ENCODE measurements at regions not wholly inside any gene's neighbourhood (a gene's known extent, or its start where the extent isn't known, plus 50 kb on each side); places are given as distances from the start of the nearest gene placed in this dataset.
A peak's percentile ranks its signal among the peaks of the same experiment; 100 is the strongest.

- DNase-seq (ENCODE audit: low read depth) (no peak), FAIRE-seq (no peak)
- Histone ChIP-seq H3K36me3 (ENCODE audit: control insufficient read depth, insufficient read depth, low read length) (no peaks in the 10 kb centered on the region), H3K27me3 (ENCODE audit: control insufficient read depth, insufficient read depth, low read length) (no peaks in the 10 kb centered on the region), H3K4me3 (ENCODE audit: low read depth, low read length) (no peak overlapping the region)
- TF ChIP-seq, protein P1, sequence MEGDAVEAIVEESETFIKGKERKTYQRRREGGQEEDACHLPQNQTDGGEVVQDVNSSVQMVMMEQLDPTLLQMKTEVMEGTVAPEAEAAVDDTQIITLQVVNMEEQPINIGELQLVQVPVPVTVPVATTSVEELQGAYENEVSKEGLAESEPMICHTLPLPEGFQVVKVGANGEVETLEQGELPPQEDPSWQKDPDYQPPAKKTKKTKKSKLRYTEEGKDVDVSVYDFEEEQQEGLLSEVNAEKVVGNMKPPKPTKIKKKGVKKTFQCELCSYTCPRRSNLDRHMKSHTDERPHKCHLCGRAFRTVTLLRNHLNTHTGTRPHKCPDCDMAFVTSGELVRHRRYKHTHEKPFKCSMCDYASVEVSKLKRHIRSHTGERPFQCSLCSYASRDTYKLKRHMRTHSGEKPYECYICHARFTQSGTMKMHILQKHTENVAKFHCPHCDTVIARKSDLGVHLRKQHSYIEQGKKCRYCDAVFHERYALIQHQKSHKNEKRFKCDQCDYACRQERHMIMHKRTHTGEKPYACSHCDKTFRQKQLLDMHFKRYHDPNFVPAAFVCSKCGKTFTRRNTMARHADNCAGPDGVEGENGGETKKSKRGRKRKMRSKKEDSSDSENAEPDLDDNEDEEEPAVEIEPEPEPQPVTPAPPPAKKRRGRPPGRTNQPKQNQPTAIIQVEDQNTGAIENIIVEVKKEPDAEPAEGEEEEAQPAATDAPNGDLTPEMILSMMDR (IDR thresholded peaks at IDR 0.05; ENCODE audit: insufficient read depth, low read length, severe bottlenecking): no peak
Observed at GRCh38 chr9:87310827-87311523, 186.7 kb upstream of the DAPK1 start.

DNA sequence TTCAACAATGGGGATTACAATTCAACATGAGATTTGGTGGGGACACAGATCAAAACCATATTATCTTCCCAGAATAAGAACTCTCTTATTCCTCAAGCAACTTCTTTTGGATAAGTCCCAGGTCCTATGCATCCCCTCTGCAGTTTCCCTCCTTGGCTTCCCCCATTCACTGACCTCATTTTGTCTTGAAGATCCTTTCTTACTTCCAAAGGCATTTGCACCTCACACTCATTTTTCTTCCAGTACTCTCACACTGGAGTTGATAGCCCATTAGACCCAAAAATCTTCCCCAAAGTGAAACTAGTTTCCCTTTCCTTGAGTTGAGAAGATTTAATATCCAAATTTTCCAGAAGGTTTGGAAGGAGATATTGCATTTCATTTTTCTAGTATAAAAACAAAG, 178.0 kb upstream of the DAPK1 start:
- no peak for FAIRE-seq
- TF ChIP-seq, protein P1 (IDR thresholded peaks at IDR 0.05; ENCODE audit: insufficient read depth, low read length, severe bottlenecking): no peak
- Histone ChIP-seq H3K36me3 (ENCODE audit: control insufficient read depth, insufficient read depth, low read length) (no peaks in the 10 kb centered on the region), H3K4me3 (ENCODE audit: low read depth, low read length) (no peak overlapping the region), H3K27me3 (ENCODE audit: control insufficient read depth, insufficient read depth, low read length) (no peaks in the 10 kb centered on the region)
- no peak for DNase-seq (ENCODE audit: low read depth)

DNA sequence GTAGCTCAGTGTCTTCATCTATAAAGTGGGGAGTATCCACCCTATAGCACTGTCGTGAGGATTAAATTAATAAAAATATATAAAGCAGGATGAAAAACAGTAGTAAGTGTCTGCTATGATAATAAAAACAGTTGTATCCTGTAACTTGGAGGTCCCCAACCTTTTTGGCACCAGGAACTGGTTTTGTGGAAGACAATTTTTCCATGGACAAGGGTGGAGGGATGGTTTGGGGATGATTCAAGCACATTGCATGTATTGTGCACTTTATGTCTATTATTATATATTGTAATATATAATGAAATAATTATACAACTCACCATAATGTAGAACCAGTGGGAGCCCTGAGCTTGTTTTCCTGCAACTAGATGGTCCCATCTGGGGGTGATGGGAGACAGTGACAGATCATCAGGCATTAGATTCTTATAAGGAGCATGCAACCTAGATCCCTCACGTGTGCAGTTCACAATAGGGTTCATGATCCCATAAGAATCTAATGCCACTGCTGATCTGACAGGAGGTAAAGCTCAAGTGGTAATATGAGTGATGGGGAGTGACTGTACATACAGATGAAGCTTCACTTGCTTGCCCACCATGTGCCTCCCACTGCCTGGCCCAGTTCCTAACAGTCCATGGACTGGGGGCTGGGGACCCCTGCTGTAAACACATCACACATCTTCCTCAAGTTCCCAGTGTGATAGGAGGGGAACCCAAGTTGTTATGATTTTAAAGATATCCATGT, 177.4 kb upstream of the DAPK1 start:
- DNase-seq (ENCODE audit: low read depth) (no peak), FAIRE-seq (no peak)
- Histone ChIP-seq H3K4me3 (ENCODE audit: low read depth, low read length) (no peak overlapping the region), H3K36me3 (ENCODE audit: control insufficient read depth, insufficient read depth, low read length) (no peaks in the 10 kb centered on the region), H3K27me3 (ENCODE audit: control insufficient read depth, insufficient read depth, low read length) (no peaks in the 10 kb centered on the region)
- TF ChIP-seq, protein P1 (IDR thresholded peaks at IDR 0.05; ENCODE audit: insufficient read depth, low read length, severe bottlenecking): no peak

GRCh38 chr9:87322840-87323635, 174.6 kb upstream of the DAPK1 start:
- FAIRE-seq (no peak), DNase-seq (ENCODE audit: low read depth) (no peak)
- Histone ChIP-seq H3K36me3 (ENCODE audit: control insufficient read depth, insufficient read depth, low read length) (no peaks in the 10 kb centered on the region), H3K27me3 (ENCODE audit: control insufficient read depth, insufficient read depth, low read length) (no peaks in the 10 kb centered on the region), H3K4me3 (ENCODE audit: low read depth, low read length) (no peak overlapping the region)
- TF ChIP-seq, protein P1 (IDR thresholded peaks at IDR 0.05; ENCODE audit: insufficient read depth, low read length, severe bottlenecking): no peak

GRCh38 chr9:87323928-87324327, 173.7 kb upstream of the DAPK1 start:
- FAIRE-seq (peak; percentile 80), DNase-seq (ENCODE audit: low read depth) (no peak)
- Histone ChIP-seq H3K4me3 (ENCODE audit: low read depth, low read length) (no peak overlapping the region), H3K36me3 (ENCODE audit: control insufficient read depth, insufficient read depth, low read length) (no peaks in the 10 kb centered on the region), H3K27me3 (ENCODE audit: control insufficient read depth, insufficient read depth, low read length) (no peaks in the 10 kb centered on the region)
- TF ChIP-seq, protein P1 (IDR thresholded peaks at IDR 0.05; ENCODE audit: insufficient read depth, low read length, severe bottlenecking): no peak
